Stomach (tissue), 4 donors: ENCODE measurements at regions not wholly inside any gene's neighbourhood (a gene's known extent, or its start where the extent isn't known, plus 50 kb on each side); places are given as distances from the start of the nearest gene placed in this dataset.

Source experiments
- CTCF ChIP-seq, 7 experiments: fragments of 450-650 bp in 4 of 7; fragments of 200-600 bp in 3 of 7; sonication (generic) in 3 of 7; IDR thresholded peaks; one replicate each; pipeline ENCODE4 v1.5.1; 2016 to 2019; ENCODE audit warnings: antibody characterized with exemption in 7 of 7, control low read depth in 2 of 7, mild to moderate bottlenecking in 1 of 7
- EP300 ChIP-seq: sonication (generic); formaldehyde crosslinking; IDR thresholded peaks from one replicate; pipeline ENCODE4 v1.6.1; 2017; ENCODE audit warnings: antibody characterized with exemption
- POLR2A ChIP-seq, 4 donors: fragments of 450-650 bp; IDR thresholded peaks; one replicate each; pipeline ENCODE4 v1.6.1; 2016; ENCODE audit warnings: antibody characterized with exemption in 4 of 4, control low read depth in 2 of 4, mild to moderate bottlenecking in 1 of 4, moderate library complexity in 1 of 4
- POLR2AphosphoS5 ChIP-seq, 3 donors: sonication (generic); formaldehyde crosslinking; IDR thresholded peaks; one replicate each; pipeline ENCODE4 v1.6.1; 2016; ENCODE audit warnings: antibody characterized with exemption in 3 of 3

GRCh38 chr6:141562186-141562811 lies 570.4 kb upstream of the GJE1 start:
- no peak for TF ChIP-seq CTCF (IDR thresholded peaks at IDR 0.05)
- no peak for TF ChIP-seq EP300
- TF ChIP-seq POLR2A (IDR thresholded peaks at IDR 0.05), result no peak
- no peak for TF ChIP-seq POLR2AphosphoS5 (IDR thresholded peaks at IDR 0.05)
